SK-N-SH treated with all-trans-retinoic acid at 6 μM for 48 hours (cell line): ENCODE measurements at regions not wholly inside any gene's neighbourhood (a gene's known extent, or its start where the extent isn't known, plus 50 kb on each side); places are given as distances from the start of the nearest gene placed in this dataset.

Experiments
- ATAC-seq: fragments of 200-7000 bp; cut with Tn5 transposase; 3 replicates; pipeline ENCODE4 v1.9.1; 2020; ENCODE audit warnings: mild to moderate bottlenecking, moderate library complexity
- ARNTL ChIP-seq: fragments of 450-650 bp; formaldehyde crosslinking; IDR thresholded peaks from 2 replicates; pipeline ENCODE4 v1.5.0; 2020; ENCODE audit warnings: low read depth, mild to moderate bottlenecking, moderate library complexity, borderline replicate concordance
- BACH2 ChIP-seq: fragments of 250-450 bp; sonication (Bioruptor Pico); IDR thresholded peaks from 2 replicates; pipeline ENCODE4 v1.9.0; 2021; ENCODE audit warnings: mild to moderate bottlenecking, borderline replicate concordance
- CSDC2 ChIP-seq: fragments of 250-450 bp; sonication (Bioruptor Pico); IDR thresholded peaks from 2 replicates; pipeline ENCODE4 v1.5.0; 2020; ENCODE audit warnings: mild to moderate bottlenecking, moderate library complexity
- ESRRG ChIP-seq: fragments of 250-450 bp; sonication (Bioruptor Pico); IDR thresholded peaks from 2 replicates; pipeline ENCODE4 v1.6.1; 2021; ENCODE audit warnings: mild to moderate bottlenecking
- ISL1 ChIP-seq: fragments of 250-450 bp; sonication (Bioruptor Pico); IDR thresholded peaks from 2 replicates; pipeline ENCODE4 v2.1.2; 2022; ENCODE audit warnings: mild to moderate bottlenecking, moderate library complexity
- OSR1 ChIP-seq: fragments of 250-450 bp; sonication (Bioruptor Pico); IDR thresholded peaks from 2 replicates; pipeline ENCODE4 v1.8.0; 2022; ENCODE audit warnings: moderate library complexity, mild to moderate bottlenecking, inconsistent platforms
- PPARA ChIP-seq: fragments of 250-450 bp; sonication (Bioruptor Pico); IDR thresholded peaks from 2 replicates; pipeline ENCODE4 v1.5.0; 2020; ENCODE audit warnings: mild to moderate bottlenecking, borderline replicate concordance
- RARB ChIP-seq: fragments of 250-450 bp; sonication (Bioruptor Pico); IDR thresholded peaks from 2 replicates; pipeline ENCODE4 v1.8.0; 2021; ENCODE audit warnings: mild to moderate bottlenecking, moderate library complexity
- SNAI2 ChIP-seq: fragments of 250-450 bp; sonication (Bioruptor Pico); IDR thresholded peaks from 2 replicates; pipeline ENCODE4 v1.5.0; 2020; ENCODE audit warnings: mild to moderate bottlenecking, moderate library complexity
- TCF4 ChIP-seq: fragments of 250-450 bp; sonication (Bioruptor Pico); IDR thresholded peaks from 2 replicates; pipeline ENCODE4 v1.8.0; 2021; ENCODE audit warnings: mild to moderate bottlenecking, moderate library complexity, borderline replicate concordance
- ZC3H10 ChIP-seq: fragments of 250-450 bp; sonication (Bioruptor Pico); IDR thresholded peaks from 2 replicates; pipeline ENCODE4 v1.5.1; 2021; ENCODE audit warnings: mild to moderate bottlenecking, moderate library complexity
- ZFP3 ChIP-seq: fragments of 250-450 bp; sonication (Bioruptor Pico); IDR thresholded peaks from 2 replicates; pipeline ENCODE4 v1.5.0; 2020; ENCODE audit warnings: mild to moderate bottlenecking, moderate library complexity
- ZNF565 ChIP-seq: fragments of 450-650 bp; formaldehyde crosslinking; conservative IDR thresholded peaks from 2 replicates; pipeline ENCODE4 v1.5.0; 2020; ENCODE audit warnings: low read depth, mild to moderate bottlenecking, moderate library complexity
- ZNF70 ChIP-seq: fragments of 450-650 bp; formaldehyde crosslinking; IDR thresholded peaks from 2 replicates; pipeline ENCODE4 v1.5.0; 2020; ENCODE audit warnings: mild to moderate bottlenecking, moderate library complexity
- ZNF8 ChIP-seq: fragments of 450-650 bp; formaldehyde crosslinking; IDR thresholded peaks from 2 replicates; pipeline ENCODE4 v1.5.0; 2020; ENCODE audit warnings: mild to moderate bottlenecking, moderate library complexity
- TF ChIP-seq, protein P1 (sequence below): fragments of 250-450 bp; sonication (Bioruptor Pico); IDR thresholded peaks from 2 replicates; pipeline ENCODE4 v1.8.0; 2021; ENCODE audit warnings: low read depth, mild to moderate bottlenecking, moderate library complexity, borderline replicate concordance
- TF ChIP-seq, protein P2 (sequence below): fragments of 250-450 bp; sonication (Bioruptor Pico); IDR thresholded peaks from 2 replicates; pipeline ENCODE4 v1.5.1; 2020; ENCODE audit warnings: low read depth, mild to moderate bottlenecking, moderate library complexity
- TF ChIP-seq, protein P3 (sequence below): fragments of 250-450 bp; sonication (Bioruptor Pico); IDR thresholded peaks from 2 replicates; pipeline ENCODE4 v1.8.0; 2020; ENCODE audit warnings: mild to moderate bottlenecking, moderate library complexity, borderline replicate concordance
- TF ChIP-seq, protein P4 (sequence below): fragments of 250-450 bp; sonication (Bioruptor Pico); IDR thresholded peaks from 2 replicates; pipeline ENCODE4 v1.5.1; 2021; ENCODE audit warnings: mild to moderate bottlenecking, moderate library complexity

DNA sequence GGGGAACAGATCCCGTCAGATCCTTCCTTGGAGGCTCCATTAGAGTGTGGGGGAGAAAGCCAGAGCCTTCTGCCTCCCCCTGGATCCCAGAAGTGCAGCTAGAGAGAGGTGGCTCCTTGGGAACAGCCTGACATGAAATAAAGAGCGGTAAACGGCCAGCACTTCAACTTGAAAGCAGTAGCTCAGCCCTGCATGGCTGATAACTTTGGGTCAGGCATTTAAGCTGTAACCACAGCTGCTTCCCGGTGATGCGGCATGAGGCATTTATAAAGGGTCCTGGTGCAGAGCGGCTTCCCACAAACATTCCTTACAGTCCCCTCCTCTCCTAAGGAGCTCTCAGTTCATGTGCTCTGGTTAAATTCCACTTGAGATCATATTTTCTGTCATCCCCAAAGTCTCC, 960.3 kb downstream of the VRK1 start (continued):
- TF ChIP-seq, protein P1, sequence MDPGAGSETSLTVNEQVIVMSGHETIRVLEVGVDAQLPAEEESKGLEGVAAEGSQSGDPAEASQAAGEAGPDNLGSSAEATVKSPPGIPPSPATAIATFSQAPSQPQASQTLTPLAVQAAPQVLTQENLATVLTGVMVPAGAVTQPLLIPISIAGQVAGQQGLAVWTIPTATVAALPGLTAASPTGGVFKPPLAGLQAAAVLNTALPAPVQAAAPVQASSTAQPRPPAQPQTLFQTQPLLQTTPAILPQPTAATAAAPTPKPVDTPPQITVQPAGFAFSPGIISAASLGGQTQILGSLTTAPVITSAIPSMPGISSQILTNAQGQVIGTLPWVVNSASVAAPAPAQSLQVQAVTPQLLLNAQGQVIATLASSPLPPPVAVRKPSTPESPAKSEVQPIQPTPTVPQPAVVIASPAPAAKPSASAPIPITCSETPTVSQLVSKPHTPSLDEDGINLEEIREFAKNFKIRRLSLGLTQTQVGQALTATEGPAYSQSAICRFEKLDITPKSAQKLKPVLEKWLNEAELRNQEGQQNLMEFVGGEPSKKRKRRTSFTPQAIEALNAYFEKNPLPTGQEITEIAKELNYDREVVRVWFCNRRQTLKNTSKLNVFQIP (CRISPR knock-in tag): no peak
- TF ChIP-seq ZC3H10 (CRISPR knock-in tag): no peak
- no peak for TF ChIP-seq BACH2 (CRISPR knock-in tag)
- TF ChIP-seq RARB (CRISPR knock-in tag): no peak
- TF ChIP-seq, protein P2, sequence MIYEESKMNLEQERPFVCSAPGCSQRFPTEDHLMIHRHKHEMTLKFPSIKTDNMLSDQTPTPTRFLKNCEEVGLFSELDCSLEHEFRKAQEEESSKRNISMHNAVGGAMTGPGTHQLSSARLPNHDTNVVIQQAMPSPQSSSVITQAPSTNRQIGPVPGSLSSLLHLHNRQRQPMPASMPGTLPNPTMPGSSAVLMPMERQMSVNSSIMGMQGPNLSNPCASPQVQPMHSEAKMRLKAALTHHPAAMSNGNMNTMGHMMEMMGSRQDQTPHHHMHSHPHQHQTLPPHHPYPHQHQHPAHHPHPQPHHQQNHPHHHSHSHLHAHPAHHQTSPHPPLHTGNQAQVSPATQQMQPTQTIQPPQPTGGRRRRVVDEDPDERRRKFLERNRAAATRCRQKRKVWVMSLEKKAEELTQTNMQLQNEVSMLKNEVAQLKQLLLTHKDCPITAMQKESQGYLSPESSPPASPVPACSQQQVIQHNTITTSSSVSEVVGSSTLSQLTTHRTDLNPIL: no peak
- TF ChIP-seq ISL1 (CRISPR knock-in tag): no peak

DNA sequence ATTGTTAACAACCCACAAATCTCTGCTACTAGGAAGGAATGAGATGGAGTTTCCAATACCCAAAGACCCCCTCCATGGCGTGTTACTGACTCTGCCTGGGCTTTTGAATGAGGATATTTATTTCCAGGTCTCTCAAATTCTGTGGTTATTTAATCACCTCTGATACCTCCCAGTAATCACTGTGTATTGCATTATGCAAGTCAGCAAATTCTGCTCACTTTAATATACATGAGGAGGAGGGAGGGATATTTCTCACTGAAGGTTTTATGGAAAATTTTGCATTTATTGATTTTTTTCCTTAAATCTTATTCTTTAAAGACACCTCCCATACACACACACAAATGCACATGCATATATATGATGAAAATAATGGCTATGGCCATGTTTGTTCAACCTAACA, 962.9 kb downstream of the VRK1 start:
- ATAC-seq: no peak
- TF ChIP-seq, protein P3, sequence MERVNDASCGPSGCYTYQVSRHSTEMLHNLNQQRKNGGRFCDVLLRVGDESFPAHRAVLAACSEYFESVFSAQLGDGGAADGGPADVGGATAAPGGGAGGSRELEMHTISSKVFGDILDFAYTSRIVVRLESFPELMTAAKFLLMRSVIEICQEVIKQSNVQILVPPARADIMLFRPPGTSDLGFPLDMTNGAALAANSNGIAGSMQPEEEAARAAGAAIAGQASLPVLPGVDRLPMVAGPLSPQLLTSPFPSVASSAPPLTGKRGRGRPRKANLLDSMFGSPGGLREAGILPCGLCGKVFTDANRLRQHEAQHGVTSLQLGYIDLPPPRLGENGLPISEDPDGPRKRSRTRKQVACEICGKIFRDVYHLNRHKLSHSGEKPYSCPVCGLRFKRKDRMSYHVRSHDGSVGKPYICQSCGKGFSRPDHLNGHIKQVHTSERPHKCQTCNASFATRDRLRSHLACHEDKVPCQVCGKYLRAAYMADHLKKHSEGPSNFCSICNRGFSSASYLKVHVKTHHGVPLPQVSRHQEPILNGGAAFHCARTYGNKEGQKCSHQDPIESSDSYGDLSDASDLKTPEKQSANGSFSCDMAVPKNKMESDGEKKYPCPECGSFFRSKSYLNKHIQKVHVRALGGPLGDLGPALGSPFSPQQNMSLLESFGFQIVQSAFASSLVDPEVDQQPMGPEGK (CRISPR knock-in tag): no peak
- TF ChIP-seq SNAI2 (CRISPR knock-in tag): no peak
- no peak for TF ChIP-seq CSDC2 (CRISPR knock-in tag)
- no peak for TF ChIP-seq ZC3H10 (CRISPR knock-in tag)
- TF ChIP-seq BACH2 (CRISPR knock-in tag): no peak
- TF ChIP-seq ISL1 (CRISPR knock-in tag): no peak
- no peak for TF ChIP-seq ARNTL

DNA sequence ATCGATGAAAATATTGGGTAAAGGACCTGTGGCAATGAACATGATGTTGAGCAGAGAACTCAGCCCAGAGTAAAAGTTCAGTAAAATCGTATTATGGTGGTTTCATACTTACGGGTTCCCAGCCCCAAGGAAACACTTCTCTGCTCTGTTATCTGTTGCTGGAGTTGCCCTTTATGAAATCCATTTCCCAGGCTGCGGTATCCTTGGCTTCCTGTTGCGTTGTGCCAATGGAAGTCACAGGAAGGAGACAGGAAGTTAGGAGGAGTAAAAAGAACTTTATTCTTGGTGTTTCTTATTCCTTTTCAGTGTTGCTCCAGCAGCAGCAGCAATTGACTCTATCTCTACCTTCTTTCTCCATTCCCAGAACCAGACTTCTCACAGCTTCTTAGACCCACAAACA, 965.2 kb downstream of the VRK1 start:
- ATAC-seq: no peak

DNA sequence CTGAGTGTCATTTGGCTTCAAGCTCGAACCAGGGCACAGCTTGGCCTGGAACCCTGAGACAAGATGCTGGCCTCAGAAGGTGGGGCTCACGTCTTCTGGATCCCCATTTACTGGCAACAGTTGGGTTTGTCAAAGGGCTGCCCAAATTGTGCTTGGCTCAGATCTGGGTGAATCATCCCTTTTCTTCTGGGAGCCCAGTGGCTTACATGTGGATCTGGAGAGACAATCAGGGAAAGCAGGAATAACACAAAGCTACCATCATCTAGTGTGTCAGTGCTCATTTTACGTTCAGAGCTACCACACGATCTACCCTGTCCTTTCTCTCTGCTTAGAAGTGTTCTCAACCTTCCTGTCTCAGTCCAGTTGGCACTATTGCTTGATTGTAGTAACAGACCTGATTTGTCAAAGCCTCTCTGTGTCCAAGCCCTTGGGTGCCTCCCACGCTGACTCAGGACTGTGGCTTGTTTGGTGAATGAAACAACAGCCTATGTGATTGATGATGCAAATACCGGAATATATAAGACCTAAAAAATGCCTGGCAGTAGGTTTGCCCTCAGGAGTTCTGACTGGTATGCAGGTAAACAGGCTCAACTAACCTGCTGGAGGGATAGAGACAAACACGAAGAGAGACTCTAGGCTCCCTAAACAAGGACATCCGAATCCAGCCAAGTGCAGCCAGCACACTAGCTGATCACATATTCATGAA, 974.3 kb downstream of the VRK1 start:
- TF ChIP-seq ESRRG (no peak), ZNF70 (no peak)
- ATAC-seq: no peak

More for the DNA sequence above, 965.2 kb downstream of the VRK1 start:
- TF ChIP-seq, protein P4, sequence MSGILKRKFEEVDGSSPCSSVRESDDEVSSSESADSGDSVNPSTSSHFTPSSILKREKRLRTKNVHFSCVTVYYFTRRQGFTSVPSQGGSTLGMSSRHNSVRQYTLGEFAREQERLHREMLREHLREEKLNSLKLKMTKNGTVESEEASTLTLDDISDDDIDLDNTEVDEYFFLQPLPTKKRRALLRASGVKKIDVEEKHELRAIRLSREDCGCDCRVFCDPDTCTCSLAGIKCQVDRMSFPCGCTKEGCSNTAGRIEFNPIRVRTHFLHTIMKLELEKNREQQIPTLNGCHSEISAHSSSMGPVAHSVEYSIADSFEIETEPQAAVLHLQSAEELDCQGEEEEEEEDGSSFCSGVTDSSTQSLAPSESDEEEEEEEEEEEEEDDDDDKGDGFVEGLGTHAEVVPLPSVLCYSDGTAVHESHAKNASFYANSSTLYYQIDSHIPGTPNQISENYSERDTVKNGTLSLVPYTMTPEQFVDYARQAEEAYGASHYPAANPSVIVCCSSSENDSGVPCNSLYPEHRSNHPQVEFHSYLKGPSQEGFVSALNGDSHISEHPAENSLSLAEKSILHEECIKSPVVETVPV (CRISPR knock-in tag): no peak
- TF ChIP-seq TCF4 (no peak), ZNF70 (no peak), ZNF8 (CRISPR knock-in tag) (no peak), BACH2 (CRISPR knock-in tag) (no peak), ARNTL (no peak), SNAI2 (CRISPR knock-in tag) (no peak), ESRRG (no peak), OSR1 (CRISPR knock-in tag) (no peak), PPARA (CRISPR knock-in tag) (no peak), ISL1 (CRISPR knock-in tag) (no peak), ZFP3 (CRISPR knock-in tag) (no peak)
- TF ChIP-seq, protein P1 (CRISPR knock-in tag): no peak

DNA sequence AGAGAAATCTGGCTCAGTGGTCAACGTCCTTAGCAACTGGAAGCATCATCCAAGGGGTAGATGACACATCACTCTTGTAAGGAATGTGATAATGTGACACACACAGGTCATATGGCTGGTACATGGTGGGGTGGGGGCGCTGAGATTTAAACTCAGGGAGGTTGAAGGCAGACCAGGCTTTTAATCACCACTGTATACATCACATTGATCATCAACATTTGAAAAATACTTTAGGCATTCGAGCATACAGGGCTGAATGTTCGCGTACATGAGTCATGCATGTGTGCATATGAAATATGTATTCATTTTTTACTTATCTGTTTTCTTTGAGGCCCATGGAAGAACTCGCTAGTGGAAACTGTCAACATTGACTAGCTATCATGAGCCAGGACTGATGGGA, 976.4 kb downstream of the VRK1 start:
- no peak for TF ChIP-seq RARB (CRISPR knock-in tag)
- TF ChIP-seq ARNTL: no peak
- TF ChIP-seq ISL1 (CRISPR knock-in tag): no peak
- TF ChIP-seq, protein P1 (CRISPR knock-in tag): no peak
- no peak for TF ChIP-seq PPARA (CRISPR knock-in tag)
- TF ChIP-seq ZNF565 (CRISPR knock-in tag): no peak
- TF ChIP-seq, protein P3 (CRISPR knock-in tag): no peak
- no peak for TF ChIP-seq BACH2 (CRISPR knock-in tag)
- TF ChIP-seq, protein P2: no peak
- TF ChIP-seq SNAI2 (CRISPR knock-in tag): no peak
- TF ChIP-seq ZC3H10 (CRISPR knock-in tag): no peak
- TF ChIP-seq, all 23 proteins: peak for 0
- no peak for ATAC-seq
